SW 1271 (cell line): ENCODE measurements at regions not wholly inside any gene's neighbourhood (a gene's known extent, or its start where the extent isn't known, plus 50 kb on each side); places are given as distances from the start of the nearest gene placed in this dataset.
"Not testable (repeated sequence)": the region's sequence is repeated elsewhere in the genome, so short reads cannot be mapped to it uniquely, and the experiment has no call there.

Experiments used
- DNase-seq, 2 experiments: peaks; one replicate each; lab custom pipeline; 2025; lab: John Stamatoyannopoulos, UW

DNA sequence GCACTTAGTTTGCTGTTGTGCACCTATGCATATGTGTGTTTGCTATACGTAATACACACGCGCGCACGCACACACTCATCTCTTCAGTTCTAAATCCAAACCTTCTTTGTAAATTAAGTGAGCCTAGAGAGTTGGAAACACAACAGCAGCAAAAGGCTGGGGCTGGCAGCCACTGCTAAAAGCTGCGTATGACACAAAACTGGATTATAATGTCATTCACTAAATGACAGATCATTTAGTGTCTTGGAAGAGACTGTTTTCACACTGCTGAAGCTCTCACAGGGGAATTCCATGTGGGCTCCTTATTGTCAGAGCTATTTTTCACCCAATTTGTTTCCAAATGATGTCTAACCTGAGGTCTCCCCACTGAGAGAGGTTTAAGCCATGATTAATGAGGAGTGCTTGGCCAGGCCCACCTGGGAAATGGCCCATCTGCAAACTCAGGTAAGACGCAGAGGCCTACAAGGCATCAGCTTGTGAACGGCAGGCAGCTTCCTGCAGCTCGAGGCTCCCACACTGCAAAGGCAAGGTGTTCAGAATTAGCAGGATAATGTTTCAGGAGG lies 94.2 kb downstream of the OLIG3 start:
- DNase-seq, result no peak

DNA sequence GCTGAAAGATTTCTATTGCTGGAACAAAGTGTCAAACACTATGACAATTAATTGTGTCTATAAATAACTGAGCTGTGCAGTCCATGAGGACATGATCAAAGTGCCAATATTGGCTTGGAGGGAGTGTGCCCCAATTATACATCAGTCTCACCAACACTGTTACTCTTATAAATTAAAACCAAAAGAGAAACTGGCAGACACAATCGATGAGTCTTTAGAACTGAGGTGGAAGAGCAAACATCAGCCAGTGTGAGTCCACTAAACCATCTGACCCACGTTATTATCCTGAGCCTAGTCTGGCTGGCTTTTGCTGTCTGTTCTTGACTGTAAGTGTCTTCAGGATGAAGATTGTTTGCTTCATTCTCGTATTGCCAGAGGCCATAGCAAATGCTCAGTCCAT lies 98.9 kb downstream of the OLIG3 start:
- DNase-seq, result no peak

DNA sequence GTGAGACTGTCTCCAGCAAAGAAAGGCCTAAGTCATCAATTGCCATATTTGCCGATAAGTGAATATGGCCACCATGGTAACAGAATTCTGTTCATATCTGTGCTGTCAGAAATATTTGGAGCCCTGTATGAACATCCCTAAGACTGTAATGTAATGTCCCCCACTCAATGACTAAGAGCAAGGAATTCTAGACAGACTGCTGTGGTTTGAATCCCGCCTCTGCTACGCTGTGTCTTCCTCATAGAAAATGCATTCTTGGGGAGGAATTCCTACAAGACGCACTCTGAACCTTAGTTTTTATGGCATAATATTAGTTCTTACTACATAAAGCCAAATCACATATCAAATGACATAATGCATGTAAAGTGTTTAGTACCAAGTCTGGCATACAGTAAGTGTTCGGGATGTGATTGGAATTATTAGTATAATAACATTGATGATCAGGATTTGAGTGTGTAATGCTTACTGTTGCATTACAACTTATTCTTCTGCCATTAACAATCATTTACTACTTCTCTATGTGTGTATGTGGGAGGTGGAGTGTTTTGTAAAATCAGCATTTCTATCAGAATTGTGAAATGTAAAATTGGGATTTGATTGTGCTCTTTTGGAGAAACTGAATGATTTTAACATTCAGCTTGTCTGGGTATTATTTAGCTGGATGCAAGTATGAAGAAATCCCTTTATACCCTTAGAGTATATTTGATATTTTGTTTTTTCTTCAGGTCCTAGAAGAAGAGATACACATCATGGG lies 103.0 kb downstream of the OLIG3 start:
- no peak for DNase-seq

DNA sequence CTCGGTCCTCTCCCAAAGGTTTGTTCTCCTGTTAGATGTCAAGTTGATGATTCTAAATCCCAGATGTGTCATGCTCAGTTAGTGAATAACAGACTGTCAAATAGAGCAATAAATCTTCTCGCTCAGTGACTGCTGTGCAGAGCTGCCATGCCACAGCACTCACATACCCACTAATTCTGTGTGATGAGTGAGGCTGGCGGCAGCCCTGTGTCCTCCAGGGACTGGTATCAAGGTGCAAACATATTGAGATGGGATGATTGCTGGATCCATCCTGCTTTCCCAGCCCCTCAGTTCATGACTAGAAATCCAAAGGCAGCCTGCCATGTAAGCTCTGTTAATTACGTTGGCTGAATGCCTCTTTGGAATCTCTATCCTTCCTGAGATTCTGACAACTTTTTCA lies 103.9 kb downstream of the OLIG3 start:
- DNase-seq, result no peak

DNA sequence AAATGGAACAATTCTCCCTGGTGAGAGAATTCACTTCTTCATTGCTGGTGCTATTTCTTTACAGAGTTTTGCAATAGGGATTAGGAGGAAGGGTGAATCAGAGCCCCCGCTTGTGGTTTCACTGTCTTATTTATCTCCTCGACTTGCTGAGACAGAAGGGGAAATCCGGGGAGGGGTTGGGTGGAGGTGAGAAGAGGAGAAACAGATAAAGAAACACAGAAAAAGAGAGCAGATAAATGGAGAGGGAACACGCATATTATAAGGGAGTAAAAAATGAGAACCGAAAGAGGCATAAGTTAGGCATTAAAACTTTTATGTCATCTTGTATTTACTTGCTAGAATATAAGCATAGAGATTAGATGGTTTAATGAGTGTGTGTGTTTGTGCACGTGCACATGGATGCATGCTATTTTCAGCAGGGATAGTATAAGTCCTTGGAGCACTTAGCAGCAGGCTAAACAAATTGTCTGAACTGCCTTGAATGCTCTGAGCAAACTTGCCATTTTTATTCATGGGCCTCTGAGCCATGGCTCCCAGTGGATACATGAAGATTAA lies 105.0 kb downstream of the OLIG3 start:
- DNase-seq, result no peak

DNA sequence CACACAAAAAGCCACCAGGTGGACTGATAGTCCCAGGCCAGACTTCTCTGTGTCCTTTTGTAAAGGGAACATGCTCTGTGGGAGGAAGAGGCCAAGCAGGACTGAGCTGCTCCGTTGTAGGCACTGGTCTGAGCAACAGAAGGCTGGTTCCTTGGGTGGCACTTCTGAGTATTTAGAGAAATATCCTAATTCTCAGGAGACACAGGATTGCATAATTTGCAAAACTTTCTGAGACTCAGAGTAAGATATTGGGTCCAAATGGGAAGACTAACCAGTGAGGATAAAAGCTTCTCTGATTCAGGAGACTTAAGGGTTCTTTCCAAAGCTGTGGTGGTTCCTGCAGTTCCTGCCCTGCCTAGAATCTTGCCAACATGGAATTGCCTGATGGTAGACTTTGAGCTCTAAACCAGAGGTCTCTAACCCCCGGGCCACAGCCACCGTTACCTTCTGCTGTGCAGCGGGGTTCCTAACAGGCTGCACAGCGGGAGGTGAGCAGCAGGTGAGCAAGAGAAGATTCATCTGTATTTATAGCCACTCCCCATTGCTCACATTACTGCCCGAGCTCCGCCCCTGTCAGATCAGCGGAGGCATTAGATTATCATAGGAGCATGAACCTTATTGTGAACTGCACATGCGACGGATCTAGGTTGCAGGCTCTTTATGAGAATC lies 107.0 kb downstream of the OLIG3 start:
- DNase-seq, result no peak

DNA sequence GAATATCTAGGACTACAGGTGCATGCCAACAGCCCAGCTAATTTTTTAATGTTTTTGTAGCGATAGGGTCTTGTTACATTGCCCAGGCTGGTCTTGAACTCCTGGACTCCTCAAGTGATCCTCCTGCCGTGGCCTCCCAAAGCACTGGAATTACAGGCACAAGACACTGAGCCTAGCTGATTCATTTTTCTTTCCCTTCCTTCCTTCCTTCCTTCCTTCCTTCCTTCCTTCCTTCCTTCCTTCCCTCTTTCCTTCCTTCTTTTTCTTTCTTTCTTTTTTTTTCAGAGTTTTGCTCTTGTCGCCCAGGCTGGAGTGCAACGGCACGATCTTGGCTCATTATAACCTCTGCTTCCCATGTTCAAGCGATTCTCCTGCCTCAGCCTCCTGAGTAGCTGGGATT lies 110.9 kb downstream of the OLIG3 start:
- not testable (repeated sequence) for DNase-seq

DNA sequence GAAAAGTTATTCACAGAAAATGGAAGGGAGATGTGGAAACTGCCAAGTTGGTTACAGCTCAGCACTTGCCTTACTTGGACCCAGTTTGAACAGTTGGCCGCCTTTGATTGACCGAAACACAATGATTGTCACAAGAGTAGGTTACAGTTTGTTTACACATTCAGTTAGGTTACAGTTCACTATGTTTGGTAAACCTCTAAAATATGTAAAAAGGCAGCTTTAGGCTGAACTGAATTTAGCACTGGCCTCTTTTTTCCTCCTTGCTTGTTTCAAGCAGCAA lies 116.2 kb downstream of the OLIG3 start:
- no peak for DNase-seq

DNA sequence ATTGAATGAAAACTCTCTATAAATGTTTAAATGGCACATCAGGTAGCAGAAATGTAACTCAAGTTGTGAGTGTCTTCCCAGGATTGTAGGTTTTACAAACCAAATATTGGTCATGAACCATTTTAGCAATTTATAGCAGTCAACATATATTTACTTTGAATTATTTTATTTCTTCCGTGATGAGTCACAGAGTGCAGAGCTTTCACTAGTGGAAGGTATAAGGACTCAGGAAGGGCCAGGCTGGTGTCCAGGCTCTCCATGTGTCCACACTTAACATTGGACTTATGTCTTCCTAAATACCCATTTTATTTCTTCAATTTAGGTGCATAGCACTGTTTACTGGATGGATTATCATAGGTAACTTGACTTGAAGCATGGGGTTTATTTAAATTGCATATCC lies 120.9 kb downstream of the OLIG3 start:
- DNase-seq, result no peak

DNA sequence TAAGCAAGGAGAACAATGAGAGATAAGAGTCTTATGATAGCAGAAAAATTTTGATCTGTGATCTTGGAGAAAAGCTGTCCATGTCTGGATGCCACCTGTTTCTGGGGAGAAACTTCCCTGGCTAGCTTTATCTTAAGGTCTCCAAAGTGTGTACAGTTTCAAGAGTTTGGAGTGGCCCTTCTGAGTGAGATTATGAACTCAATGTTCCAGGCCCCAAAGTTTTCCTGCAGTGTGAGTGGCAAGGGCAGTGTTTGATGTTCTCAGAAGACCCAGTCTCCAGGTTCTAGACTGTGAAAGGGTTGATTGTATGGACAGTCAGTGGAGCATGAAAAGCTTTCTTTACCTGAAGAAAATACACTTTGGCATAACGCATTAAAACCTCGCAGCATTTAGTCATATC lies 121.7 kb downstream of the OLIG3 start:
- no peak for DNase-seq

DNA sequence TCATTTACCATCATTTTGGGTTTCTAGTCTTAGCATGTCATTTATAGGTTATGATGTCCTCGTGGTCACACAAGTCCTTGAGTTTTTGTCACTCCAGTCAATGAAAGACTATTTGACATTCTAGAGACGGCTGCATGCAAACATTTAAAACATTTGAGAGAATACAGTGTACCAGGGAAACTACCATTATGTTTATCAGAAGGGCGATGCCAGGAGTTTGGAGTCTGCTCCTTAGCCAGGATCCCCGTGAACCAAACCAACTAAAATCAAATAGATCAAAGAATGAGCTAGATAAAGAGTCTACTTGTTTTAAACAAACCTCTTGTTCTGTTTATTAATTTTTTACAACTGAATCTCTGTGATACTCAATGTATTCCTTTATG lies 122.6 kb downstream of the OLIG3 start:
- DNase-seq, result no peak

DNA sequence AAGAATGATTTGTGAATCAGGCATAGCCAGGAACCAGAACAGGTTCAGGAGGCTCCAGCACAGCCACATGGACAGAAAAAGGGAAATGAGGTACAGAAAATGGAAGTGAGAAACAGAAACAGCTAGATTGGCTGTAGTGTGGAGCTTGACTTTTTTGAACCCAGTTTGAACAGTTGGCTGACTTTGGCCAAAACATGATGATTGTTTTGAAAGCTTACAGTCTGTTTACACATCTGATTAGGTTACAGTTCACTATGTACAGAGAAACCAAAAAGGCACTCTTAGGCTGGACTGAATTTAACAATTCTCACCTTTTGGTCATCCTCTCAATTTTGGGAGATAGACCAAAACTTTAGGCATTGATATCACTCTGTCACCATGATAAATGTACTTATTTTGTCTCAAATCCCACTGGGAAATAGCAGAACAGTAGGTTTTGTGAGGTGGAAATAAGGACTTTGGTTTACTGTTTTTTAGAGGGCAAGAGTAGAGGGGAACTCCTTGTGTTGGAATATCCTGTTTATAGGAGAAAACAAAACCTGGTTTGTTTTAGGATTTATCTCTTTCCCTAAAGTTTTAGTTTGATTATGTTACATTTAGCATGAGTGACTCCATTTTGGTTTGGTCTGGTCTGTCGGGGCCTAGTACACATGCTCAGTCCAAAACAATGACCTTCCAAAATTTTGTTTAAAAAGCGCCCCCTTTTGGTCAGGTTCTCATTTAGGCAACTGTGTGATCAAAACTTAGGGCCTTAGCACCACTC lies 123.1 kb downstream of the OLIG3 start:
- DNase-seq, result no peak

DNA sequence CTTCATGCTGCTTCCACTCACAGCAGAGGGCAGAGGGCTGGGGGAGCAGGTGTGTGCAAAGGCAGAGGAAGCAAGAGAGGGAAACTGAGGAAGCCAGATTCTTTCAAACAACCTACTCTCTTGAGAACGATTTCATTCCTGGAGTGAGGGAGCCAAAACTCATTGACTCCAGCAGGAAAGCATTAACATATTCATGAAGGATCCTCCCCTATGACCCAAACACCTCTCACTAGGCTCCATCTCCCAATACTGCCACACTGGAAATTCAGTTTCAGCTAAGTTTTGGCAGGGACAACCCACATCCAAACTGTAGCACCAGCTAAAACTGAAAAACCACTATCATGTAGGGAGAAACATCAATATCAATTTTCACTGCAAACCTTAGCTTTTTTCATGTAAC lies 125.1 kb downstream of the OLIG3 start:
- no peak for DNase-seq

DNA sequence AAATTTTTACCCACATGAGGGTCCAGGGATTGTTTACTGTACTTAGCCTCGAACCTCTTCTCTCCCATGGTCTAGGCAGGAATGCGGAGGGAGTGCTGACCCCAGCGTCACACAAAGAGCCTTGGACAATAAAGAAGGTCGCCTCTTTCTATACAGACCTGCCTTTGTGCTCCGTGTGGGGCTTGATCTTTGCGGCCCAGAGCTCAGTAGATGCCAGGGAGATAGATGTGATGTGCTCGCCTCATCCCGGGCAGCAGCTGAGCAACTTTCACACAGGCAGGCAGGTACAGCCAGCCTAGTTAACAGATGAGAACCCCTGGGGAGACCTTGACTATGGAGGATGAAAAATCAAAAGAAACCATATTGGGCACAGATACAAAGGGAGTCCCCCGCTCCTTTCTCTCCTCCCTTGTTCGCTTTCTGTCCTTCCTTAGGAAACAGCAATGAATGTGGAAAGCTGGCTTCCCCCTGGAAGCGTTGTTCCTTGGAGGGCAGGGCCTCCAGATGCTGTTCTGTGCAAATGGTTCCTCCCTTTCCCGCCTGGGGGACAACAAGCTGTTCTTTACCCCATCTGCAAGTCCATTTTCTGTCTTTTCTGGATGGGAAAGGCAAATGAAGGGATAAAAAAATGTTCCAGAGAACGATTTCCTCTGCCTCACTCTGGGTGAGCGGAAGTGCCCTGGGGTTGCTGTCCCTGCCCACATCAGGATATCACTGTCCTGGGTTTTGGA lies 128.3 kb downstream of the OLIG3 start:
- no peak for DNase-seq

DNA sequence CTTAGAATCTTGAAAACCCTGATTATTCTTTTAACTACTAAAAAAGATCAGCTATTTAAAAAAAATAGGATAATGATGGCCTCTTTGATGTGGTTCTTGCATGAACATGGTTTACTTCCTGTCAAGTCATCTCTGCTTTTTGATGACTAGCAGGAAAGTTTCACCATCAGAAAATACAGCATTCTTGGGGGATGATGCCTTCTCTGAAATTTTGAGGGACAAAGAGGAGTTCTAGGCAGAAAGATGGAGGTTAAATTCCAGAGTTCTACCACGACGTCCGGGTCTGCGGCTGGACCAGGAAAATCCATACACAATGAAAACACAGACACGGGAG lies 130.4 kb downstream of the OLIG3 start:
- no peak for DNase-seq

DNA sequence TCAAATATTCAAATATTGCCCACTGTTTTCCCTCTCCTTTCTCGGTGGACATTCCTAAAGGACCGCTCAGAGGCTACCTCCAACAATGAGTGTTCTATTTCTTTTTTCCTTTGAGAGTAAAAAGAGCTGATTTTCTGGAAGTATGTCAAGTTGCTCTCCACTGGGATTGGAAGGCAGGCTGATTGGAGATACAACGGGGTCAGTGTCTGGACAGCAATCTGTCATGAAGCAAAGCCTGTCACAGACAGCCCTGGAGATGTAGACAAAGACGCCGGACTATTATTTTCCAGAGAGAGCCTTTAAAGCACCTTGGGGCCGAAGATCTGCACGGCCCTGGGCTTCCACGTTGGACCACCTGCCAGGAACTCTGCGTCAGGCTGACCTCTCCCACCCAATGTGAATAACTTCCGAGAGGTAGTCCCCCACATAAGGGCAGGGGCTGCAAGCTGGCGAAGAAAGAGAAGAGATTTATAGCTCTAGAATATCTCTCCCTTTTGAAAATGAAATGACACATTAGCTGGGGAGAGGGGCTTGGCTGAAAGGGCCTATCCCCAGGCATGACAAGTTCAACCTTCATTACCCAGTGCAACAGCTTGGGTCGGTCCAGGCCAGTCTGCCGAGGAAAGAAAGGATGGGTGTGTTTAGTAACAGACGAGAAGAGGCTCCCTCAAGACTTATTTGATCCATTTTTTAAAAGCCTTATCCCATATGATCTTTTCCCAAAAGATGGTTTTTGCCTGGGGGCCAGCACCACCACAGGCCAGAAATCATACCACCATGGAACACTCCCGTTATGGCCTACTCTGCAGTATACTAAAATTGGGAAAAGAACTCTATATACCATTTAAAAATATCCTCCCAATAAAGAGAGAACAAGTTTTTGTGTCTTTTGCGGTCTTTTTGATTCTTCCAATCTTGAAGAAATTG lies 131.1 kb downstream of the OLIG3 start:
- DNase-seq, result no peak

DNA sequence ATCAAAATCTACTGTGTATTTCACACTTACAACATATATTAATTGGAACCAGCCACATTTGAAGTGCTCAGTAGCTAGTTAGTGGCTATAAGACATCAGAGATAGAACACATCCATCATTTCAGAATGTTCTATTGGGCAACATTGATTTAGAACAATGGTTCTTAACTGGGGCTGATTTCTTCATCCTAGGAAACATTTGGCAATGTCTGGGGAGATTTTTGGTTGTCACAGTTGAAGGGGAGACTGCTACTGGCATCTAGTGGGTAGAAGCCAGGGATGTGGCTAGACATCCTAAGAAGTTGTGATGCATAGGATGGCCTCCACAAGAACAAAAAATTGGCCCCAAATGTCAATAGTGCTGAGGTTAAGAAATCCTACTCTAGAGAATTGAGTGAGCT lies 132.5 kb downstream of the OLIG3 start:
- no peak for DNase-seq

DNA sequence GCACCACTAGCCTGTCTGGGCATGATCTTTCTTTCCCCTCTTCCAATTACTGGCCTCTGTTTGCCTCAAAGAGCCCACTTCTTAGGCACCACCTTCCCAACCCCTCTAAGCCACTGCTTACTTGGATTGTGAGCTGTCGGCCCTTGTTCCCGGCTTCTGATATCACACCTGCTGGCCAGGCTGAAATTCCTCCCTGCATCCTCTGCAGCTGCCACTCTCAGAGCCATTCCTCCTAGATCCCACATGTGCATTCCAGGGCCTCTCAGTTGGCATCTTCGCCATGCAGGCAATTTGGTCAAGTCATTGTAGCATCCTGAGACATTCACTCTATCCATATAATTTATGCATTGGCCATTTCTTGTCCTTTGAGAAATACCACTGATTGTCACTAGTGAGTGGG lies 135.9 kb downstream of the OLIG3 start:
- DNase-seq, result no peak

DNA sequence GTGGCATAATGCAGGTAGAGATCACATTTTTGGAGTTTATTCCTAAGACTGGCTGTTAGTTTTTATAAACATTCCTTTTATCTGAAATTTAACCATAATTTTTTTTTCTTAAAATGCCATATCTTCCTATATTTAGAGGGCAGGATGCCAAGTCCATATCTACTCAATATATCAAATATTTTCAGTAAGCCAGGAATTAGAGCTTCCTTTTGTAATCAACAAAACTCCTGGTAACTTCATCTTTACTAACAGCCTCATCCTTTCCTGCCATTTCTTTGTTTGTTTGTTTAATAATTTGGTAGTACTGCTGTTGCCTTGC lies 136.3 kb downstream of the OLIG3 start:
- DNase-seq, result no peak

DNA sequence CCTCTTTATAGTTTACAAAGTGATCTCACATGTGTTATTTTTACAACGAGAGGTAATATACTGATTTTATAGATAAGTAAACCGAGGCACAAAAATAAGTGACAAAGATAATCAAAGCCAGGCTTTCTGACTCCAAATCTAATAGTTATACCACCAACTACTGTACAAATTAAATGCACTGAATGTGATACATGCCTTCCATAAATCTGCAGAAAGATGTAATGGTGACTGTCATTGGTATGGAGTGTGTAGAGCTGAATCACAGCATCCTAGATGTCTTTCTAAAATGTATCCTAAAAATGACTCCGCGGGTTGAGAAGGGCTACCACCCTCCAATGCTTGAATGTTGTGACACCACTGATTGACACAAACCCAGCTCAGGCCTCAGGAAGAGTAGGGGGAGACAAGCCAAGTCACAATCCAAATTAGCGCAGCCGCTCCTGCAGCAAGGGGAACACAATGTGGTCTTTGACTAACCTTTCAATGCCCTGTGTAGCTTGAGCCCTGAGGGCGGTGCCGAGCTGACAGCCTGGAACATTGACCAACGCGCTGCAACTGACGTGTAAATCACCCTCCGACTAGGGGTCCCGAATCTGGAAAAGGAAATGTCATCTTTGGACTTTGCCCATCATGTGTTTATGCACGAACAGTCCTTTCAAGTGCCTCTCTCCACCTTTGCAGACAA lies 136.8 kb downstream of the OLIG3 start:
- DNase-seq, result no peak
